Sciatic nerve (tissue), 2 donors: ENCODE measurements at regions not wholly inside any gene's neighbourhood (a gene's known extent, or its start where the extent isn't known, plus 50 kb on each side); places are given as distances from the start of the nearest gene placed in this dataset.
"Not testable (repeated sequence)": the region's sequence is repeated elsewhere in the genome, so short reads cannot be mapped to it uniquely, and the experiment has no call there.

ENCODE experiments used
- ATAC-seq: fragments of 200-7000 bp; cut with Tn5 transposase; one replicate; pipeline ENCODE4 v1.9.1; 2020; ENCODE audit warnings: mild to moderate bottlenecking, moderate library complexity
- DNase-seq: peaks from one replicate; pipeline ENCODE4 v3.0.0-alpha.2; 2020; ENCODE audit warnings: low spot score
- intact Hi-C: fragments of 100-400 bp; cut with DNase I; formaldehyde crosslinking; loops from one replicate; pipeline ENCODE4 v1.14.2; 2022
- donor health status: DM: no; HTN: no; CAD: no.
- donor health status: DM: no; HTN: no; CAD: no.

GRCh38 chr12:78560633-78561032 is 303.9 kb upstream of the SYT1 start:
- no peak for DNase-seq
- intact Hi-C loops = no loop called here
- ATAC-seq = no peak

- DNase-seq (no peak), ATAC-seq (no peak)
- intact Hi-C loops = no loop called here
These were observed 302.0 kb upstream of the SYT1 start for GRCh38 chr12:78562368-78563205.

GRCh38 chr12:78563826-78564225 is 300.7 kb upstream of the SYT1 start:
- intact Hi-C loops = no loop called here
- ATAC-seq = no peak
- DNase-seq = no peak

GRCh38 chr12:78566456-78566855 is 298.1 kb upstream of the SYT1 start:
- ATAC-seq = no peak

GRCh38 chr12:78568321-78569020 is 296.1 kb upstream of the SYT1 start:
- ATAC-seq (no peak), DNase-seq (no peak)
- intact Hi-C loops = no loop called here

More at GRCh38 chr12:78566456-78566855, 298.1 kb upstream of the SYT1 start:
- intact Hi-C loops = no loop called here
- no peak for DNase-seq

- ATAC-seq = no peak
- DNase-seq = no peak
- intact Hi-C loops = no loop called here
These were observed 292.6 kb upstream of the SYT1 start for GRCh38 chr12:78571953-78572352.

GRCh38 chr12:78575208-78575607 is 289.4 kb upstream of the SYT1 start:
- ATAC-seq, intact Hi-C loops, DNase-seq: not testable (repeated sequence)

- no peak for DNase-seq
- intact Hi-C loops = no loop called here
- ATAC-seq = no peak
These were observed 284.7 kb upstream of the SYT1 start for GRCh38 chr12:78579846-78580245.

- DNase-seq = no peak
- intact Hi-C loops = no loop called here
- no peak for ATAC-seq
These were observed 284.3 kb upstream of the SYT1 start for GRCh38 chr12:78580296-78580695.

- no peak for DNase-seq
- intact Hi-C loops = no loop called here
- ATAC-seq = no peak
These were observed 279.9 kb upstream of the SYT1 start for GRCh38 chr12:78584695-78585094.

GRCh38 chr12:78585132-78585531 is 279.4 kb upstream of the SYT1 start:
- intact Hi-C loops = no loop called here
- no peak for DNase-seq
- no peak for ATAC-seq

- intact Hi-C loops = no loop called here
- ATAC-seq (no peak), DNase-seq (no peak)
These were observed 277.8 kb upstream of the SYT1 start for GRCh38 chr12:78586790-78587189.

GRCh38 chr12:78599366-78599765 is 265.2 kb upstream of the SYT1 start:
- intact Hi-C loops = no loop called here
- no peak for ATAC-seq
- no peak for DNase-seq

GRCh38 chr12:78600541-78600940 is 264.0 kb upstream of the SYT1 start:
- intact Hi-C loops = no loop called here
- ATAC-seq (no peak), DNase-seq (no peak)

- DNase-seq (no peak), ATAC-seq (no peak)
- intact Hi-C loops = no loop called here
These were observed 253.1 kb upstream of the SYT1 start for GRCh38 chr12:78611504-78611903.

- DNase-seq (no peak), ATAC-seq (no peak)
- intact Hi-C loops = no loop called here
These were observed 252.4 kb upstream of the SYT1 start for GRCh38 chr12:78612190-78612589.

- no peak for ATAC-seq
- intact Hi-C loops = no loop called here
These were observed 246.9 kb upstream of the SYT1 start for GRCh38 chr12:78617683-78618082.

GRCh38 chr12:78622529-78623195 is 241.9 kb upstream of the SYT1 start:
- intact Hi-C loops = no loop called here
- ATAC-seq (no peak), DNase-seq (no peak)

More at GRCh38 chr12:78617683-78618082, 246.9 kb upstream of the SYT1 start:
- no peak for DNase-seq

- intact Hi-C loops = no loop called here
- DNase-seq (no peak), ATAC-seq (no peak)
These were observed 236.0 kb upstream of the SYT1 start for GRCh38 chr12:78628491-78629100.
